ENCODE measurements at regions not wholly inside any gene's neighbourhood (a gene's known extent, or its start where the extent isn't known, plus 50 kb on each side); places are given as distances from the start of the nearest gene placed in this dataset.

GRCh38 chr4:27084685-27085361, 224.2 kb downstream of the STIM2 start:
- peak; percentile 67 for TF ChIP-seq CTCF (IDR thresholded peaks at IDR 0.05)
- TF ChIP-seq ZFX (IDR thresholded peaks at IDR 0.05; ENCODE audit: borderline replicate concordance): no peak
